ENCODE measurements at regions not wholly inside any gene's neighbourhood (a gene's known extent, or its start where the extent isn't known, plus 50 kb on each side); places are given as distances from the start of the nearest gene placed in this dataset.
"Not testable (repeated sequence)": the region's sequence is repeated elsewhere in the genome, so short reads cannot be mapped to it uniquely, and the experiment has no call there.

DNA sequence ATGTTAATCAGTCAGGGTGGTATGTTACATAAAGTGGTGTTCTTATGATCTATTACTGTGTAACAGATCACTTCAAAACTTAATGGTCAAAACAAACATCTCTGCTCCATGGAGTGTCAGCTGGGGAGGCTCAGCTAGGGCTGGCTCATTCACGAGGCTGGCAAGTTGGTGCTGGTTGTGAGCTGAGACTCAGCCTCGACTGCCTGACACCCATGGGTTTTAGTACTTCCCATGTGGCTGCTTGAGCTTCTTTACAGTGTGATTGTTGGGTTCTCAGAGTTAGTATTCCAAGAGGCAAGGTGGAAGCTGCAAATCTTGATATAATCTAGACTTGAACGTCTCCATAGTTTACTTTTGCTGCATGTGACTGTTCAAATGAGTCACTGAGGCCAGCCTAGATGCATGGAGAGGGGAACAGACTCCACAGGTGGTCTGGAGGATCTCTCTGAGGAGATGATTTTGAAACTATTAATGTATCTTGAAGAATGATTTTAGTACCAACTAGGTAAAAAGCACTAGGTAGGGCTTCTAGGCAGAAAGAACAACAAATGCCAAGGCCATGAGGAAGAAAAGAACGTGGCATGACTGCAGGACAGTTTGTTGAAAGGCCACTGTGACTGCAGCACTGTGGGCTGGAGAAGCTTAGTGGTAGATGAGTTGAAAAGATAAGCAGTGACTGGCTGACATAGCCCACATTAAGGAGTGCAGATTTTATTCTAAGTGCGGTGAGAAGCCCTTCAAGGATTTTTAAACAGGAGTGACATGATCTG is 281.1 kb upstream of the PROK2 start:
- no peak for DNase-seq

DNA sequence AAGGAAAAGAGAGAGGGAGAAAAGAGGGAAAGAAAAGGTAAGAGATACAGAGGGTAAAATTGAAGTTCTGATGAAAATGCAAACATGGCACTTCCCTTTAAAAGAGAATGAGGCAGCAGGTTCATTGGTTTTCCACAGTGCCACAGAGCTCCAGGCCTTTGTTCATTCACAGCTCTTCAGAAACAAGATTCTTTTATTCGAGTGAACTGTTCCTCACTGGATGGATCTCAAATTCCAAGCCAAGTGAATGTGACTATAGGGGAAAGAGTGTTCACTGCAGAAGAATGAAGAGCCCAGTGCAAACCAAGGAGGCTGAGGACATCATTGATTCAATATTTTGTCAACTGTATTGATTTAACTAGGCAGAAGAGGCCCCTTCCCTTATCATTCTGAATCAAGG is 280.3 kb upstream of the PROK2 start:
- DNase-seq, result no peak

DNA sequence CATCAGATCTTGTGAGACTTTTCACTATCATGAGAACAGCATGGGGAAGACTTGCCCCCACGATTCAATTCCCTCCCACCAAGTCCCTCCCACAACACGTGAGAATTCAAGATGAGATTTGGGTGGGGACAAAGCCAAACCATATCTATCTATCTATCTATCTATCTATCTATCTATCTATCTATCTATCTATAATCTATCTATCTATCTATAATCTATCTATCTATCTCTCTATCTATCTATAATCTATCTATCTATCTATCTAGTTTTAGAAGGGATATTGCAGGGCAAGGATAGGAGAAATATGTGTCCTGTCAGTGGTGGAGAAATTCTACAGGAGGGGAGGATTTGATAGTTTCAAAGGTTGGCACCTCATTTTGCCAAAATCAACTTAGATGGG is 279.8 kb upstream of the PROK2 start:
- not testable (repeated sequence) for DNase-seq

DNA sequence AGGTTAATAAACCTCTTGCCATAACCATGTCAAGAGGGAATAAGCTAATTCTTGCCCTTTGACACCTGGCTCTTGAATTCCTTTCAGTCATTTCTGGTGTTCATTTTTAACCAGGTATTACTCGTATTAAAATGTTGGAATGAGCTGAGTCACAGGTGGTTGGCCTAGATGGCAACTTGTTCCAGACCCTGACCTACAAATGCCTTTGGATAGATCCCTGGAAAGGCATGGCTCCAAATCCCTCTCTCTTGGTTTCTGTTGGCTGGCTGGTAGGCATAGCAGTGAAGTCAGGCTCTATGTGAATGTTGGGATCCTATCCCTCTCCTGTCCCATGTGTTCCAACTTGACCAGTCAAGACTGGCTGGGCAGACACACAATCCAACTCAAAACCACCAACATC is 277.1 kb upstream of the PROK2 start:
- no peak for DNase-seq

DNA sequence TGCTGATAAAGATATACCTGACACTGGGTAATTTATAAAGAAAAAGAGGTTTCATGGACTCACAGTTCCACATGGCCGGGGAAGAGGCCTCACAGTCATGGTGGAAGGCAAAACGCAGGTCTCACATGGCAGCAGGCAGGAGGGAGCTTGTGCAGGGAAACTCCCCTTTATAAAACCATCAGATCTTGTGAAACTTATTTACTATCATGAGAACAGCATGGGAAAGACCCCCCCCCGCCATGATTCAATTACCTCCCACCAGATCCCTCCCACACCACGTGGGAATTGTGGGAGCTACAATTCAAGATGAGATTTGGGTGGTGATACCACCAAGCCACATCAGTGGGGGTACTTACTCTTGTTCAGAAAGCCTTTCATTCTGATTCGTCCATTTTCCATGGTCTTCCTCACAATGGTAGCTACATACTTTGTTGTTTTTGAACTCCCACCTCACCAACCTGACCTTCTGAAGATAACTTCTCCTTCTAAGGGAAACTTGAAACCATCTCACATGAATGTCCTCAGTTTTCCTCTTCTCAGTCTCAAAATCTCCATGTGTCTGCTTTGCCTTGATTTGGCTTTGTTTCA is 275.6 kb upstream of the PROK2 start:
- DNase-seq, result no peak

DNA sequence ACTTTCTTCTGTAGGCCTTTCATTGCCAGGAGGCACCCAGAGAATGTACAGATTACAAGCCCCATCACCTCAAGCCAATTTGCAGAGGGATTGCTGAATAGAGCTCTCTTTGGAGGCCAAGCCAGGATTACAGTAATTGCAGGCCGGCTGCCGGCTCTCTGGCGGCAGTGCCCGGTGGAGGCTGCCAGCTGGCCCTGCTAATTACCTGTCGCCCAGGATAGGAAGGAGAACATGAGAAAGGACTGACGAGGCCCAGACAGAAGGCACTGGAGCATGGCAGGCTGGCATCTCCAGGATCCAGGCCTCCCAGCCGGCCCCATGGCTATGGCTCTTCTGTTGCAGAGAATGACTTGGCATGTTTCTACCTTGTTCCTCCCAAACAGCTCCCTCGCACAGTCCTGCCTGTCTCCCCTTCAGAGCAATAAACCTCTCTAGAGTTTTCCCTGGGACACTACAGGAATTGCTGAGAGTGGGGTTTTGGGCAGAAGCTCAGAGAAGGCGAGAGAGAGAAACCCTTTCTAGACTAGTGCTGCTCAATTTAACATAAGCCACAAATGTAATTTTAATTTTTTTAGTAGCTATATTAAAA is 273.6 kb upstream of the PROK2 start:
- peak; percentile 43 for DNase-seq

DNA sequence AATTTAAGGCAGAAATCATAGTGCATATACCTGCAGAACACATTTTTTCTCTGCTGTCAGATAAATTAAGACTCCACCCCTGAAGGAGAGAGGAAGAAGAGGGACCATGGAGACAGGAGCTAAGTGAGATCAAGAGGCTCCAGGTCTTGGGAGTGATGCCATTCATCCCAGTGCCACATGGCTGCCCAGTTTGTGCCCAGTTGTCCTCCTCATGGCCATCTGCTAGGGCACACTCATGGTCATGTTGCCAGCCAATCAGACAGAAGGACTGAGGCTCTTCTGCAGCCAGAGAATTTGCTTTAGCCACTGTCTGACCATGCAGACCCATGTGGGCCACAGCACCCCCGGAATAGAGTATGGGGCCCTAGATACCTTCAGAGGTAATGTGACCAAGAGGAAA is 270.5 kb upstream of the PROK2 start:
- DNase-seq, result no peak

DNA sequence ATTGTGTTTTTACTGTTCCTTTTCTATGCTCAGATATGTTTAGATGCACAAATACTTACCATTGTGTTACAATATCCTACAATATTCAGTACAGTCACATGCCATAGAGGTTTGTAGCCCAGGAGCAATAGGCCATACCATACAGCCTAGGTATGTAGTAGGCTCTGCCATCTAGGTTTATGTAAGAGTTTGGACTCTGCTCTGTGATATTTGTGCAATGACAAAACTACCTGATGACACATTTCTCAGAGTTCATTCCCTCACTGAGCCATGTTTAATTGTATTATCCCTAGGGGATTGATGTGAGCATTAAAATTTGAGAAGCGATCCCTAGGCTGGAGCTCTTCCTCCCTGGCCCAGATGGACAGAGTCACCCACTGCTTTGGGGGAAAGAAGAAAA is 270.0 kb upstream of the PROK2 start:
- no peak for DNase-seq

DNA sequence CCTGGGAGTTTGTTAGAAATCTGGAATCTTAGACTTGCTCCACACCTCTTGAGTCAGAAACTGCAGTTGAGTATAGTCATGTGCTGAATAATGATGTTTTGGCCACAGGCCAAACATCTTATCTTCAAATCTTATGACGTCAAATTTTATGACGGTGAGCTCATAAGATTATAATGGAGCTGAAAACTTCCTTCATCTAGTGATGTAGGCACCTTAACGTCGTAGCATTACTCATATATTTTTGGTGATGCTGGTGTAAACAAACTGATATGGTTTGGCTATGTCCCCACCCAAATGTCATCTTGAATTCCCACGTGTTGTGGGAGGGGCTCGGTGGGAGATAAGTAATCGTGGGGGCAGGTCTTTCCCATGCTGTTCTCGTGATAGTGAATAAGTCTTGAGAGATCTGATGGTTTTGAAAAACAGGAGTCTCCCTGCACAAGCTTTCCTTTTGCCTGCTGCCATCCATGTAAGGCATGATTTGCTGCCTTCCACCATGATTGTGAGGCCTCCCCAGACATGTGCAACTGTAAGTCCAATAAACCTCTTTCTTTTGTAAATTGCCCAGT is 268.0 kb upstream of the PROK2 start:
- DNase-seq, result no peak

DNA sequence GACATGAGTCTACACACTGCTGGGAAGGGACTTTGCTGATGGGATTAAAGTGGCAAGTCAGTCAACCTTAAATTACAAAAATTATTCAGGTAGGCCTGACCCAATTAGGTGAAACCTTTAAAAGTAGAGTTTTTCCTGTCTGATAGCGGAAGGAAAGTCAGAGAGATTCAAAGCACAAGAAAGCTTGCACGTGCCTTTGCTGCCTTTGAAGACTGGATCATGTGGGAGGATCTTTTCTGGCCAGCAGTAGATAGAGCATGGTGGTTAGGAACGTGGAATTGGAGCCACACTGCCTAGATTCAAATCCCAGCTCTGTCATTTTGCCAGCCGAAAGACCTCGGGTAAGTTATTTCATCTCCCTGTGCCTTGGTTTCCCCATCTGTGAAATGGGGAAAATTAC is 265.8 kb upstream of the PROK2 start:
- no peak for DNase-seq

DNA sequence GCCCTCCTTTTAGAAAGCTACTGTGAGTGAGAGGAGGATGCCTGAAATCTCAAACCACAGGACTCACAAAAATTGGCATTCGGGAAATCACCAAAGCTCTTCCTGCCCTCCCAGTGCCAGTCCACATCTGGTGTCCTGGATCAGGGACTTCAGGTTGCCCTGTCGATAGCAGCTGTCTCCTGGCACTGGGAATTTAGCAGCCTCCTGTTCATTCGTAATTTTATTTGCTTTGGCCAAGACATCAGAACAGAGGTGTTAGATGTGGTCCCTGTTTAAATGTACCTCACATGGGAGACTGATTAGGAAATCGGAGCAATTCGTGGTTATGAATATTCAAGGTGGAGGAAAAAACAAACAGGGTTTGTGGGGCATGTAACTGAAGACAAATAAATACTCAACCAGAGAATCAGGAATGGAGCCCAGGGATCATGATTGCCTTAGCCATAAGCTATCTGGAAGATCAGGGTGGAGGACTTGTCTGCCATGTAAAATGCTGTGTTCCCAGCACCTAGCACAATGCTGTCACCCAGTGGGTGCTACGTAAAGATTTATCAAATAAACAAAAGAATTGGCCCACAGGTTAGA is 265.2 kb upstream of the PROK2 start:
- DNase-seq, result no peak

DNA sequence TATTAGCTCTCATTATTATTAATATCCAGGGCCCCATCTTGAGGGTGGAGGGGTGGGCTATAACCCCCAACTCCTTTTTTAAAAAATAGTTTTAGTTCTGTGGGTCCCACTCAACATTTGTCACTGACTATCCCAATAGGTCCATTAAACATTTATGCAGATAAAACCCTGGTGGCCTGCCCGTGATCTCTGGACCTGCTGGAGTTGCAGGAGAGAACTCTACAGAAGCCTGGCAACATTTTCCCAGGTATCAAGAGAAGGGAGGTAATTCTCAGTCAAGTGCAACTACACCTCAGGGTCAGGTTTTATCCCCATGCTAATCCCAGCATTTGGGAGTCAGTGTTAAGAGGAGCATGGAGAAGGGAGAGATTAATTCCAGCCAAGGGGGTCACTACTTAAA is 264.4 kb upstream of the PROK2 start:
- DNase-seq, result no peak

DNA sequence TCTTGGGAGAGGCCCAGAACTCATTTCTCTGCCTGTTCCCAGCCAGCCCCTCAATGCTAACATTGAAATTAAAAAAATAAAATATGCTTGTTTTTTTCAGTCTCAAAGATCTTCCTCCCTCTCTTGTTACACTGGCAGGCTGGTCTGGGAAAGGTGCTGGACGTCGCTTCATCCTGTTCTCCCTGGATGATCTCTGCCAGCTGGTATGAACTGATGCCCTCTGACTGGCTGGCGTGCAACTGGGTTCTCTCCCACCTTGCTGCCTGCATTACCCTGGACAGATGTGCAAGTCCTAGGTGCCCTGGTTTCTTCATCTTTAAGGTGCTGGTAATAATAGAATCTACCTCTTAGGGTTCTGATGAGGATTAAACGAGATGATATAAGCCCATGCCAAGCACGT is 263.9 kb upstream of the PROK2 start:
- no peak for DNase-seq

DNA sequence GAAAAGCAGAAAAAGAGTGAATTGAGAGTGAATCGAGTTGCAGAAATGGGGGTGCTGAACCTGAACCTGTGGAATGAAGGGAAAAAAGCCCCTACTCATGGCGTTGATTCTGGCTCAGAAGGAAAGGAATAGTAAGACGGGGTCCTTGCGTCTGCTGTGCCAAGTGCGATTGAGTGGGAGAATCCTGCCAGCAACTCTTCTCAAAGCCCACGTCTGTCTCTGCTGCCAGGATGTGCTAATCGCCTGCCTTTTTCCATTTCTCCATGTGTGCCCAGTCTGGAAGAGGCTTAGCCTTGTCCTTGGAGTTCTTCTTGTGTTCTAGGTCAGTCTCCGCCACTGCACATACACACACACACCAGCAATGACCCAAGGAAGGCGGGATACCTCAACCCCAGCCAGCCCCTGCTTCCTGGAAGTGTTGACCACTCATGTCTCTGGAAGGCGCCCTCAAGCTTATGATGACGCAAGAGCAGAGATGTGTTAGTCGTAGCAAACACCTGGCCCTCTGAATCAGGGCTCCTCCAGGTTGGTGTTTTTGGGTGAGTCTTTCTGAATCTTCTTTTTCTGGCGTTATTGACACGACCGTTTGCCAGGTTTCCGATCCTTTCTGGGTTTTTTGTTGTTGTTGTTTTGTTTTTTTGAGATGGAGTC is 262.4 kb upstream of the PROK2 start:
- no peak for DNase-seq

DNA sequence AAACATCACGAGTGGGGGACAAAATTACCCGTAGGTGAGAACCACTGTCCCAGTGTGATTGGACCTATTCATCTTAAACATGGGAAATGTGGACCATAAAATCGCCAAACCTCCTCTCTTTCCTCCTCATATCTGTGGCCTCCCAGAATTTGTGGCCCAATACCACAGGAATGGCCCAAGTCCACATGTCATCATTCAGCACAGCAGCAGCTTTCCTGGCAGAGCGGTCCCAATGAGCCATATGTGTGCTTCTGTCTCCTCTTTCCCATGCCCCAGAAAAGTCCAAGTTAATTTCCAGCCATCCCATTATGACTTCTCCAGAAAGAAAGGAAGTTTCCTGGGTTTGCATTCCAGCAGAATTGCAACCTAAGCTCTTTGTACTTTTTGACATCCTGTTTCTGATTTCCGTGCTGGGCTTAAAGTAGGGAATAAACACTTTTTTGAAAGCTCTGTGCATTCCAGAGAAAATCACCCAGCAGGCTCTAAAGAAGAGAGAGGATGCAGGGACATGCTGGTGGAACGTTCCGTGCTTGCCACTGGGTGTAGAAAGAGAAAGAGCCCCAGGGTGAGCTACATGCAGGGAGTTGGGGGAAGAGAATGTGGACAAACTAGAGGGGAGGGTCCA is 259.4 kb upstream of the PROK2 start:
- peak; percentile 20 for DNase-seq

DNA sequence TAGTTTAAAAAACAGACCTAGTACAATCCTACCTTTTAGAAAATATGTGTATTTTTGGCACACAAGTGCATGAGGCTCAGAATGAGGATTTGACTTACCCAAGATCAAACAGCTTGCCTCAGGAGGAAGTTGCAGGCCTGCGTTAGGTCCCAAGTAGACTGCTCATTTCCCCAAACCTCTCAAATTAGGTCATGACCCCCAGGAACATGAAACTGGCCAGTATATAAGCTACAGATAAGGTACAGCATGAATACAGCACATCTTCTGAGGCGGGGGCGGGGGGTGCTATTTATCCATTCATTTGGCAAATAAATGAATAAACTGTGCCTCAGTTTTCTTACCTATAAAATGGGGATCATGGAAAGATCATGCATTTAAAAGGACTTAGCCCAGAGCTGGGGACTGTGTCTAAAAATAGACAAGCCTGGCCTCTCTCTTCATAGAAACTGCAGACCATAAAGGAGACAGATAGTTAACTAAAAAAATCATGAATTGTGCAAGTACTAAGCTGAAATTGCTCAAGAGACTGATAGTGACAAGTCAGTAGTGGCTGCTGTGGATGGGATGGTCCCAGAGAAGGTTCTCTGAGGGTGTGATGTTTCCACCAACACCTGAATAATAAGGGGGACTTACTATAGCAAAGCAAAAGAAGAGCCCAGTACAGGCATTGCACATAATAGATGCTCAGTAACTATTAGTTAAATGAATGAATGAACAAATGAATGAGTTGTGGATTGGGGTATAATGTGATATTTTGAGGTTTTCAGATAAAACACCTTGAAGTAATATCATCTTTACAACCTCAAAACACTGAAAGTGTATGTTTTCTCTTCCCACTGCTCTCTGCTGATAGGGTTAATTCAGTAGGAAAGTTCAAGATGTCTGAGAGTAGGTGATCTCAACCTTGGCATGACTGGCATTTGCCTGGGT is 258.5 kb upstream of the PROK2 start:
- no peak for DNase-seq

DNA sequence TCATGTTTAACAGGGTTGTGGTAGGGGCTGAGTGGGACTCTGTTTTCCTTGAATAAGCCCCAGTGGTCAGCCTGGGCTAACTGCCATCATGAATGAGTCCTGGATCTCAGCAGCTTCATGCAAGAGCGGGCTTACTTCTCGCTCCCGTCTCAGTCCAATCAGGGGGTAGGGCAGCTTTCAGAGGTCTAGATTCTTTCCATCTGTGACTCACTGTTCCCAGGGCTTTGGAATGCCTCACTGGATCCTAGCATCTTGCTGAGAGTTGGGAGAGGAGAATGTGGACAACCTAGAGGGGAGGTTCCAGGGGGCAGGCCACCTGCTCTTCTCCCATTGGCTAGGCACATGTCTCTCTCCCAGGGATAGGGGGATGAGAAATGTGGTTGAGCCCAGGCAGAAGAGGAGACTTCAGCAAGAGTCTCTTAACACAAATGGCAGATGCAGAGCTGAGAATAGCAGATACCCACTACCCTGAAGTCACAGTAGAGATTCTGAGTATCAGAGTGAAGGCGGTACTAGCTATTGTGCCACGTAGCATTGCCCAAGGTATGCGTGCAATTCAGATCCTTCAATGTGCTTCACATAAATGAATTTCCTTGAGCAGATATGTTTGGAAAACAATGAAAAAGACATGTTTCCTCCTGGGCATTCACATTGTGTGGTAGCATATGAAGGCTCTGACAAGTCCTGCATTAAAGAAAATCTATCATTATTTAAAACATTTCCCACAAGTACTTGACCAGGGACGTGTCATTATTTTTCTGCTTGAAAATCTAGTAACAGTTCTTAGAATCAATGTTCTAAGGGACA is 257.7 kb upstream of the PROK2 start:
- no peak for DNase-seq

DNA sequence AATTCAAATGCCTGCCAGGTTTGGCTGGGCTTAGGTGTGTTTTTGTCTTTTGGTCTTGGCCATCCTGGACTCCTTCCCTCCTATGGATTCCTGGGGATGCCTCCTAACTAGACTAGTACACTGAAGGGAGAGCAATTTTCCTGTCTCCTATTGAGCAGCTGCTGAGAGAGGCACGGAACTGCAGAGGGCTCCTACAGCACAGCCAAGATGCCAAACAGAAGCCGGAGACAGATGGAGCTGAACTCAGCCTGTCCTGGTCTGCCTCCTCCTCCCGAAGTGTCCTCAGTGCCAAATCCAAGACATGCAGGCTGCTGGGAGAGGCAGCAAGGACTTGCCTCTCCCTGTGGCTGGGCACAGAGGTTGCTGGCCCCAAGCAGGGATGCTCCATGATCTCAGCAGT is 256.6 kb upstream of the PROK2 start:
- peak; percentile 56 for DNase-seq

DNA sequence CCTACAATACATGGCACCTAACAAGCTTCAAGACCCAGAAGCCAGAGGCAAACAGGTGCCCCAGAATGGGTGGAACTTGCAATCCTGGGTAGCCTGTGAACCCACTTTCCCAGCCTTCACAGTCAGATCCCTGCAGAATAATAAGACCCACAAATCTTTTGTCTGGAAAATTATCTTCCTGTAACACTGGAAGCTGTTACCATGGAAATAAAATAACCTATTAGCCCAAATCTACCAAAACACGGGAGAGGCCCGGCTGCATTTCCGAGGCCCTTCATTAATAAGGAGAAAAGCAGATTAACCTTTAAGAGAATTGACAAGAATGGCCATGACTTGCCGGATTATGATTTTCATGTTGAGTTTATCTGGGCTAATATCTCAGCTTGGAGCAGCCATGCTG is 256.1 kb upstream of the PROK2 start:
- no peak for DNase-seq

DNA sequence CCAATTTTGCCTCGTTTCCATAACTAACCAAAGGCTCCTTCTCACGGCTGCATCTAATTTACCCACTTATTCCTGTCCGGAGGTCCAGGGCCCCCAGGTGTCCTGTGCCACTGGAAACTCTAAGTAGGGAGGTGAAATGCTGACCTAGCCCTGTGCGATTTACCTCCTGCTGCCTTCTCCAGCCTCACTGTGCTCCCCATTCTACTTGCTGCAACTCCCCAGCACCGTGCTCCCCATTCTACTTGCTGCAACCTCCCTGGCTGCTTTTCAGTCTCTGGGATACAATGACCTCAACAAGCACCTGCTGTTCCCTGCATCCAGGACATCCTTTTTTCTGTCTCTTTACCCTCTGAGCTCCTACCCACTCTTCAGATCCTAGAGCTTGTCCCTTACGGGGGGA is 254.7 kb upstream of the PROK2 start:
- no peak for DNase-seq

DNA sequence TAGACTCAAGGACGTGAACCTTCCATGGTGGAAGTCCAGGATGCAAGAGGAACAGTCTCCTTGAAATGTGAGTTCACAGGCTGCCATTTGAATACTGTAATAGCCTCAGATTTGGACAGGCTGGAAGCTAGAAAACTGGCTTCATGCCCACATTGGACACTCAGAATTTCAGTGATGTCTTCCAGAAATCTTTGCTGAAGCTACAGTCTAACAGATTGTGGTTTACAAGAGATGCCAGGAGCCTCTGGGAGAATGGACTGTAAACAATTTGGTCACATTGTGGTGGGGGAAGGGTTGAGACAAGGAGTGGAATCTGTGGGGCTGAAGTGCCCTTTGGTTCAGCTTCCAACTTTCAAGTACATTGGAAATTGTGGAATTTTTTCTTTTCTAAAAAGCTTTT is 252.0 kb upstream of the PROK2 start:
- no peak for DNase-seq
